DOHH2 (cell line): ENCODE measurements at regions not wholly inside any gene's neighbourhood (a gene's known extent, or its start where the extent isn't known, plus 50 kb on each side); places are given as distances from the start of the nearest gene placed in this dataset.
"Not testable (repeated sequence)": the region's sequence is repeated elsewhere in the genome, so short reads cannot be mapped to it uniquely, and the experiment has no call there.

ENCODE experiments used
- H3F3A ChIP-seq: fragments of 200-600 bp; sonication (generic), shearing (Covaris generic); 2 replicates; pipeline ENCODE4 v1.6.0; 2016; ENCODE audit warnings: antibody characterized with exemption, mild to moderate bottlenecking; ENCODE audit not compliant: control insufficient read depth, insufficient read depth
- H3K27ac ChIP-seq: fragments of 200-600 bp; sonication (generic); 2 replicates; pipeline ENCODE4 v1.5.1; 2014; ENCODE audit warnings: low read depth, mild to moderate bottlenecking, low read length, moderate library complexity
- H3K27me3 ChIP-seq: fragments of 200-600 bp; sonication (generic); 2 replicates; pipeline ENCODE4 v1.6.1; 2014; ENCODE audit warnings: mild to moderate bottlenecking, low read length, mixed read lengths; ENCODE audit not compliant: control insufficient read depth
- H3K36me3 ChIP-seq: fragments of 200-600 bp; sonication (generic); 2 replicates; pipeline ENCODE4 v1.6.1; 2014; ENCODE audit warnings: mild to moderate bottlenecking, low read length, moderate library complexity, mixed read lengths; ENCODE audit not compliant: control insufficient read depth
- H3K4me1 ChIP-seq: fragments of 200-600 bp; sonication (generic); 2 replicates; pipeline ENCODE4 v1.6.1; 2014; ENCODE audit warnings: mild to moderate bottlenecking, low read length, mixed read lengths; ENCODE audit not compliant: control insufficient read depth
- H3K4me2 ChIP-seq: fragments of 200-600 bp; sonication (generic); 2 replicates; pipeline ENCODE4 v1.6.0; 2014; ENCODE audit warnings: mild to moderate bottlenecking, low read length, moderate library complexity
- H3K4me3 ChIP-seq: fragments of 200-600 bp; sonication (generic); 2 replicates; pipeline ENCODE4 v1.5.1; 2014; ENCODE audit warnings: mild to moderate bottlenecking, low read length, mixed read lengths
- H3K79me2 ChIP-seq: fragments of 200-600 bp; sonication (generic); 2 replicates; pipeline ENCODE4 v1.6.1; 2014; ENCODE audit warnings: mild to moderate bottlenecking, low read length, mixed read lengths; ENCODE audit not compliant: control insufficient read depth
- H3K9me2 ChIP-seq: fragments of 200-600 bp; sonication (generic); replicated peaks from 2 replicates; pipeline ENCODE4 v1.6.1; 2014; ENCODE audit warnings: mild to moderate bottlenecking, low read length, mixed read lengths; ENCODE audit not compliant: control insufficient read depth
- H3K9me3 ChIP-seq: fragments of 200-600 bp; sonication (generic); 2 replicates; pipeline ENCODE4 v1.6.1; 2014; ENCODE audit warnings: antibody characterized with exemption, low read length, mixed read lengths; ENCODE audit not compliant: control insufficient read depth, insufficient read depth
- H4K20me1 ChIP-seq: fragments of 200-600 bp; sonication (generic); 2 replicates; pipeline ENCODE4 v1.6.0; 2014; ENCODE audit warnings: low read depth, mild to moderate bottlenecking, antibody characterized with exemption, low read length, moderate library complexity; ENCODE audit not compliant: control insufficient read depth, insufficient read depth
- CTCF ChIP-seq: fragments of 200-600 bp; sonication (generic); IDR thresholded peaks from one replicate; pipeline ENCODE4 v1.5.1; 2014; ENCODE audit warnings: antibody characterized with exemption, mild to moderate bottlenecking, low read depth, low read length; ENCODE audit not compliant: poor library complexity, severe bottlenecking
- EZH2phosphoT487 ChIP-seq: fragments of 200-600 bp; sonication (generic); IDR thresholded peaks from 2 replicates; pipeline ENCODE4 v1.6.1; 2017; ENCODE audit warnings: borderline replicate concordance, mild to moderate bottlenecking, antibody characterized with exemption, low read length, moderate library complexity, mixed read lengths

GRCh38 chr4:32700838-32701237, 1980.7 kb downstream of the PCDH7 start:
- TF ChIP-seq EZH2phosphoT487 = no peak
- no peak for TF ChIP-seq CTCF
- Histone ChIP-seq H3F3A (no peaks in the 10 kb centered on the region), H3K36me3 (no peaks in the 10 kb centered on the region), H3K27me3 (no peaks in the 10 kb centered on the region), H3K9me2 (no peaks in the 10 kb centered on the region), H3K4me2 (no peak overlapping the region), H3K79me2 (no peaks in the 10 kb centered on the region), H3K27ac (no peak overlapping the region), H3K9me3 (no peaks in the 10 kb centered on the region), H4K20me1 (no peaks in the 10 kb centered on the region), H3K4me3 (no peak overlapping the region), H3K4me1 (no peaks in the 10 kb centered on the region)

- Histone ChIP-seq H3K4me1 (no peaks in the 10 kb centered on the region), H3K4me3 (no peak overlapping the region), H3K79me2 (no peaks in the 10 kb centered on the region), H3K9me3 (no peaks in the 10 kb centered on the region), H3K27me3 (no peaks in the 10 kb centered on the region), H4K20me1 (no peaks in the 10 kb centered on the region), H3F3A (no peaks in the 10 kb centered on the region), H3K9me2 (no peaks in the 10 kb centered on the region), H3K27ac (no peak overlapping the region), H3K36me3 (no peaks in the 10 kb centered on the region), H3K4me2 (no peak overlapping the region)
- no peak for TF ChIP-seq CTCF
- TF ChIP-seq EZH2phosphoT487 = no peak
These were observed 1986.7 kb downstream of the PCDH7 start for GRCh38 chr4:32706893-32707292.

- H3K79me2 ChIP-seq, H3K4me2 ChIP-seq, H3K27ac ChIP-seq, H3K9me3 ChIP-seq, H3K4me3 ChIP-seq, H3K36me3 ChIP-seq, H4K20me1 ChIP-seq, H3K9me2 ChIP-seq, H3K4me1 ChIP-seq, H3K27me3 ChIP-seq, H3F3A ChIP-seq: not testable (repeated sequence)
These were observed 1996.0 kb downstream of the PCDH7 start for GRCh38 chr4:32716090-32716620.

- Histone ChIP-seq H3K27ac (no peak overlapping the region), H3K79me2 (no peaks in the 10 kb centered on the region), H3K4me3 (no peak overlapping the region), H3K4me1 (no peaks in the 10 kb centered on the region), H3K9me3 (peaks cover 4% of the 10 kb centered on the region; the same call in 1 of the 2 replicates), H3F3A (no peaks in the 10 kb centered on the region), H3K27me3 (no peaks in the 10 kb centered on the region), H3K36me3 (no peaks in the 10 kb centered on the region), H3K4me2 (no peak overlapping the region), H3K9me2 (no peaks in the 10 kb centered on the region), H4K20me1 (no peaks in the 10 kb centered on the region)
- TF ChIP-seq EZH2phosphoT487 (no peak), CTCF (no peak)
These were observed 2015.9 kb downstream of the PCDH7 start for GRCh38 chr4:32735856-32736590.
